Tibial nerve (tissue), 3 donors: ENCODE measurements at regions not wholly inside any gene's neighbourhood (a gene's known extent, or its start where the extent isn't known, plus 50 kb on each side); places are given as distances from the start of the nearest gene placed in this dataset.

Experiments
- POLR2A ChIP-seq, 2 donors: fragments of 450-650 bp; IDR thresholded peaks; one replicate each; pipeline ENCODE4 v1.6.1; 2017; ENCODE audit warnings: antibody characterized with exemption in 2 of 2, mild to moderate bottlenecking in 2 of 2, moderate library complexity in 2 of 2
- TF ChIP-seq, protein P1 (sequence below), 5 experiments: fragments of 200-600 bp in 3 of 5; fragments of 450-650 bp in 2 of 5; sonication (generic) in 3 of 5; IDR thresholded peaks; one replicate each; pipeline ENCODE4 v1.5.1; 2016 to 2019; ENCODE audit warnings: antibody characterized with exemption in 5 of 5, mild to moderate bottlenecking in 3 of 5, moderate library complexity in 2 of 5

DNA sequence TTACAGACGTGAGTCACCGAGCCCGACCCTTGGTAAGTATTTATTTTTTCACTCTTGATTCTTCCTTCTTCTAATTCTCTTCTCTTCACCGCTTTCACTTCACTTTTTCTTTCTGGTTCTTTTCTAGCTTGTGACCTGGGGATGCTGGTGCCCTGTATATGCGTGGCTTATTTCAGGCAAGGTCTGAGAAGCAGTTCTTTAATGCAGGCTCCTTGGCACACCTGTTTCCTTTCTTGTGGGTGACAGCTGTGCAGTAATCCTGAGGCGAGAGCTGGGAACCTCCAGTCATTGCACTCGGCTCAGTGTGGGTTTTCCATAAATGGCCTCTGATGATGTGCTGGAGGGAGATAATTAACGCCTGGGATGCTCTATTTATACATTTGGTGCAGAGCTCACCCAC, 193.8 kb downstream of the TSN start:
- TF ChIP-seq POLR2A (IDR thresholded peaks at IDR 0.05): no peak
- TF ChIP-seq, protein P1, sequence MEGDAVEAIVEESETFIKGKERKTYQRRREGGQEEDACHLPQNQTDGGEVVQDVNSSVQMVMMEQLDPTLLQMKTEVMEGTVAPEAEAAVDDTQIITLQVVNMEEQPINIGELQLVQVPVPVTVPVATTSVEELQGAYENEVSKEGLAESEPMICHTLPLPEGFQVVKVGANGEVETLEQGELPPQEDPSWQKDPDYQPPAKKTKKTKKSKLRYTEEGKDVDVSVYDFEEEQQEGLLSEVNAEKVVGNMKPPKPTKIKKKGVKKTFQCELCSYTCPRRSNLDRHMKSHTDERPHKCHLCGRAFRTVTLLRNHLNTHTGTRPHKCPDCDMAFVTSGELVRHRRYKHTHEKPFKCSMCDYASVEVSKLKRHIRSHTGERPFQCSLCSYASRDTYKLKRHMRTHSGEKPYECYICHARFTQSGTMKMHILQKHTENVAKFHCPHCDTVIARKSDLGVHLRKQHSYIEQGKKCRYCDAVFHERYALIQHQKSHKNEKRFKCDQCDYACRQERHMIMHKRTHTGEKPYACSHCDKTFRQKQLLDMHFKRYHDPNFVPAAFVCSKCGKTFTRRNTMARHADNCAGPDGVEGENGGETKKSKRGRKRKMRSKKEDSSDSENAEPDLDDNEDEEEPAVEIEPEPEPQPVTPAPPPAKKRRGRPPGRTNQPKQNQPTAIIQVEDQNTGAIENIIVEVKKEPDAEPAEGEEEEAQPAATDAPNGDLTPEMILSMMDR (IDR thresholded peaks at IDR 0.05): no peak
